Limb (tissue), 2 donors: ENCODE measurements at regions not wholly inside any gene's neighbourhood (a gene's known extent, or its start where the extent isn't known, plus 50 kb on each side); places are given as distances from the start of the nearest gene placed in this dataset.

Source experiments
- DNase-seq, 2 donors: peaks; one replicate each; pipeline ENCODE4 v3.0.0-alpha.2; 2016; ENCODE audit errors: extremely low spot score in 2 of 2

GRCh38 chr14:84375235-84375634, 1154.7 kb upstream of the FLRT2 start:
- no peak for DNase-seq

- DNase-seq, result no peak
These were observed 1139.9 kb upstream of the FLRT2 start for GRCh38 chr14:84390010-84390409.

- DNase-seq, result no peak
These were observed 1132.3 kb upstream of the FLRT2 start for GRCh38 chr14:84397631-84398030.

DNA sequence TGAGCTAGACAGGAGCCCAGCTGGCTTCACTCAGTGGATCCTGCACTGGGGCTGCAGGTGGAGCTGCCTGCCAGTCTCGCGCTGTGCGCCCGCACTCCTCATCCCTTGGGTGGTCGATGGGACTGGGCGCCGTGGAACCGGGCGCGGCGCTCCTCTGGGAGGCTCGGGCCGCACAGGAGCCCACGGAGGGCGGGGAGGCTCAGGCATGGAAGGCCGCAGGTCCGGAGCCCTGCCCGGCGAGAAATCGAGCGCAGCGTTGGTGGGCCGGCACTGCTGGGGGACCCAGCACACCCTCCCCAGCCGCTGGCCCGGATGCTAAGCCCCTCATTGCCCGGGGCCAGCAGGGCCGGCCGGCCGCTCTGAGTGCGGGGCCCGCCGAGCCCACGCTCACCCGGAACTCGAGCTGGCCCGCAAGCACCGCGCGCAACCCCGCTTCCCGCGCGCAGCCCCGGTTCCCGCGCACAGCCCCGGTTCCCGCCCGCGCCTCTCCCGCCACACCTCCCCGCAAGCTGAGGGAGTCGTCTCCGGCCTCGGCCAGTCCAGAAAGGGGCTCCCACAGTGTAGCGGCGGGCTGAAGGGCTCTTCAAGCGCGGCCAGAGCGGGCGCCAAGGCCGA, 1130.5 kb upstream of the FLRT2 start:
- DNase-seq, result no peak

DNA sequence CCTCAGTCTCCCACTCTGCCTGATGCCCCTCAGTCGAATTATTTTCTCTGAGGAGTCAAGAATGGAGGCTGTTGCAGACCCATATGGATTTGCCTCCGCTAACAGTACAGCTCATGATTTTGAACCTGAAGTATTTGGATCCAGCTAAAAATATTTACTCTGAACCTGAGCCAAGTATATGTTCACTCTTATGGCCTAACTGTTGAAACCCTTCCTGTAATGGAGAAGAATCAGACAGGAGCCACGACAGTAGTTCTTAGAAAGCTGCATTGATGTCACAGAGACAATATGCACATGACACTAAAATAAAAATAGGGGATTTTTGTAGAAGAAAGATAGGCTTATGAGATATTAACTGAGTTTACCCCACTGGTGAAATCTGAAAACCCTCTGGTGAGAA, 1128.3 kb upstream of the FLRT2 start:
- DNase-seq, result no peak

DNA sequence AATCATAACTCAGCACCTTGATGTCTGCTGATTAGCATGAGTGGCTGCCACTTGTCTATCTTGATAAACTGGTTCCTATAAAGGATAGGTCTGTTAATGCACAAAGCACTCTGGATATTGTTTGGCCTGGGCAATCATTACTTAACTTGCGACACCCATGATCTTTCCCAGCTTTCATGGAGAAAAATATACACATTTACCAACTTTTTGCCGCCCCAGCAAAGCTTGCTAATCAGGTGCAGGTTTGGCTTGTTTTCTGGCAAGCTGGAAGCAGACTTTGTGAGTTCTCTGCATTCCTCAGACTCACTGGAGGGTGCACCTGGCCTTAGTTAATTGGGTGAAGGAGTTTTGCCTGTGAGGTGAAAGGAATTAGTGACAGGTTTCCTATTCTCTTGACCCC, 1126.4 kb upstream of the FLRT2 start:
- no peak for DNase-seq

GRCh38 chr14:84404246-84404645, 1125.7 kb upstream of the FLRT2 start:
- DNase-seq, result peak in 1 of 2 donors; percentile 12

- no peak for DNase-seq
These were observed 1120.5 kb upstream of the FLRT2 start for GRCh38 chr14:84409435-84409834.

- no peak for DNase-seq
These were observed 1119.6 kb upstream of the FLRT2 start for GRCh38 chr14:84410344-84410743.

DNA sequence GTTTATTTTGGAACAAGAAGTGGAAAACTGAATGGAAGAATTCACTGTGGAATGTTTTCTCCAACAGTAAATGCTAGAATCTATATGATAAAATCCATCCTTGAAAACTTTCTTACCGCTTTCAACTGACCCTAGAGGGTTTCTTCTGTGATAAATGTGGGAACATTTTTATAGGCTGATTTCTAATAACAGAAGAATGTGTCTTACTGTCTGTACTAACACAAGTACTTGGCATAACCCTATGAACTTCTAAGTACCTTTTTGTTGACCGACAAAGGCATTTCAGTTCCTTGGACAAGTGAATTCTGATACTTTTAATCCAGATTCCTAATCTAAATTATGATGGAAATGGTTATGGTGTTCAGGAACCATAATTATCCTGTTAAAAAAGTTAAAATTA, 1109.7 kb upstream of the FLRT2 start:
- peak in 1 of 2 donors; percentile 15 for DNase-seq

GRCh38 chr14:84421621-84422020, 1108.3 kb upstream of the FLRT2 start:
- DNase-seq, result no peak

- no peak for DNase-seq
These were observed 1104.0 kb upstream of the FLRT2 start for GRCh38 chr14:84425968-84426367.

- no peak for DNase-seq
These were observed 1097.3 kb upstream of the FLRT2 start for GRCh38 chr14:84432676-84433075.

DNA sequence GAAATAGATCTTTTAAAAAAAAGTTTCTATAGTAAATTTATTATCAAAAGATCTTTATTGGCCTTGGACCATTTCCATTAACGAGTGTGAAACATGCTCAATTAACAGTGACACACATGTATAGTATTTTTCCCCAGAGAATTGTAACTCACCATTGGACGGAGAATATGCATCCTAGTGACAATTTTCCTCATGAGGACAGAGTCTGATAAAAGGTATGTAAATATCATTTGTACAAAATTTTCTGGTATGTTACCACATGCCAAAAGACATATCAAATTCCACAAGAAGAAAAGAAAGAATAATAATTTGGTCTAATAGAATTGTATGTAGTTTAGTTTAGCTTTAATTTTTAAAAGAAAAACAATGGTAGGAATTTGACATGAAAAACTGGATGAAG, 1096.0 kb upstream of the FLRT2 start:
- no peak for DNase-seq

DNA sequence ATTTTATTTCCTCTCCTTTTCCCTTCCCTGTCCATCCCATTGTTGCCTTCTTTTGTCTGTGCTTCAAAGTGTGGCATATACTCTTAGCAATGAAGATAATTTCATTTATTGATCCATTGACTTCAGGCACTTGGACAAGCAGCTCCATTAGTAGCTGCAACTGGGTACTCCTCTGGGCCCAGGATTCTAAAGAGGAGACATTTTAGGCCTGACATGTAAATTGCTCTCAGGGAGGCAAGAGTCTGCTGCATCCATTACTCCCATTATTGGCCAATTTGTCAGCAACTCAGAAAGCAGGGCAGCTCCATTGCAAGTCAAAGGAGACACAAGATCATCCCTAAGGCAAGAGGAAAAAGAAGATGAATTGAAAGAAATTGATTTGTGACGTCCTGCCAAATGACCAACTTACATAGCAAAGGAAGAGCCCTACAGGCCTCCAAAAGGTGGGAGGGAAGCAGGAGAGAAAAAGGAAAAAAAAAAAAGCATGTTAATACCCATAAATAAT, 1094.1 kb upstream of the FLRT2 start:
- no peak for DNase-seq

DNA sequence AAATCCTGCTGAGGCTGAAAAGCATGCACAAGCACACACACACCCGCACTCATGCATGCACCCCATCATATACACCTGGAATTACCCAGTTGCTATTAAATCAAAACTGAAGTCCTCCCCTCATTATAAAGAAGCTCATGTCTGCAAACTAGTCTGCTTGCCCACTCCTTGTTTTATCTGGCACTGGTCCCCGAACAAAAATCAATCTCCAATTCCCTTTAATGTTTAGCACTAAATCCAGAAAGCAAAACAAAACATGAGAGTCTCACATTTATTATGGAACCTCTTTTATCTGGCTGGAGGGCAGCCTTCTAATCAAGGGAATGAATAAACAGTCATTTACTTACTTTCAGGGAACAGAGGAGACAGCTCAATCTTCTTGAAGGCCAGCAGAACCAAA, 1093.4 kb upstream of the FLRT2 start:
- DNase-seq, result no peak

- DNase-seq, result no peak
These were observed 1087.4 kb upstream of the FLRT2 start for GRCh38 chr14:84442521-84442920.

GRCh38 chr14:84445486-84445885, 1084.5 kb upstream of the FLRT2 start:
- no peak for DNase-seq

- no peak for DNase-seq
These were observed 1083.7 kb upstream of the FLRT2 start for GRCh38 chr14:84446250-84446649.

GRCh38 chr14:84453307-84453950, 1076.5 kb upstream of the FLRT2 start:
- DNase-seq, result no peak

- DNase-seq, result no peak
These were observed 1075.8 kb upstream of the FLRT2 start for GRCh38 chr14:84454114-84454513.

GRCh38 chr14:84456946-84457345, 1073.0 kb upstream of the FLRT2 start:
- DNase-seq, result no peak

GRCh38 chr14:84458881-84459280, 1071.1 kb upstream of the FLRT2 start:
- no peak for DNase-seq
